Upper lobe of left lung (tissue), 6 donors: ENCODE measurements at regions not wholly inside any gene's neighbourhood (a gene's known extent, or its start where the extent isn't known, plus 50 kb on each side); places are given as distances from the start of the nearest gene placed in this dataset.

Experiments
- ATAC-seq, 2 donors: fragments of 200-7000 bp; cut with Tn5 transposase; one replicate each; pipeline ENCODE4 v1.9.1; 2022; ENCODE audit warnings: mild to moderate bottlenecking in 2 of 2, moderate library complexity in 2 of 2; ENCODE audit not compliant: low FRiP score in 2 of 2
- DNase-seq, 2 donors: peaks; one replicate each; pipeline ENCODE4 v3.0.0-alpha.2; 2019 to 2020
- H3K27ac ChIP-seq, 4 donors: fragments of 200-600 bp; sonication (generic); one replicate each; pipeline ENCODE4 v1.5.1; 2016 to 2019
- H3K27me3 ChIP-seq, 4 donors: fragments of 200-600 bp; sonication (generic); one replicate each; pipeline ENCODE4 v1.5.1; 2017 to 2019
- H3K36me3 ChIP-seq, 4 donors: fragments of 200-600 bp; sonication (generic); one replicate each; pipeline ENCODE4 v1.5.1; 2016 to 2019
- H3K4me1 ChIP-seq, 4 donors: fragments of 200-600 bp; sonication (generic); one replicate each; pipeline ENCODE4 v1.5.1; 2018 to 2019
- H3K4me3 ChIP-seq, 4 donors: fragments of 200-600 bp; sonication (generic); one replicate each; pipeline ENCODE4 v1.5.1; 2017 to 2019; ENCODE audit warnings: mild to moderate bottlenecking in 2 of 4, moderate library complexity in 1 of 4
- H3K9me3 ChIP-seq, 4 donors: fragments of 200-600 bp; sonication (generic); one replicate each; pipeline ENCODE4 v1.5.1; 2018 to 2019
- CTCF ChIP-seq, 6 experiments: fragments of 450-650 bp in 4 of 6; fragments of 200-600 bp in 2 of 6; sonication (generic) in 2 of 6; IDR thresholded peaks; one replicate each; pipeline ENCODE4 v1.5.1; 2016 to 2019; ENCODE audit warnings: antibody characterized with exemption in 6 of 6
- EP300 ChIP-seq, 4 donors: sonication (generic); formaldehyde crosslinking; IDR thresholded peaks; one replicate each; pipeline ENCODE4 v1.5.1; 2017; ENCODE audit warnings: antibody characterized with exemption in 4 of 4, control low read depth in 2 of 4
- POLR2A ChIP-seq, 4 donors: fragments of 450-650 bp; IDR thresholded peaks; one replicate each; pipeline ENCODE4 v1.5.1; 2016 to 2017; ENCODE audit warnings: antibody characterized with exemption in 4 of 4, mild to moderate bottlenecking in 2 of 4
- POLR2AphosphoS5 ChIP-seq, 2 donors: sonication (generic); formaldehyde crosslinking; IDR thresholded peaks; one replicate each; pipeline ENCODE4 v1.5.1; 2017; ENCODE audit warnings: antibody characterized with exemption in 2 of 2
- WGBS, 2 donors: methylation state at CpG; one replicate each; pipeline ENCODE4 v1.1.5; 2017 to 2018; 5-methylcytosine and 5-hydroxymethylcytosine counted together
- donor health status: DM: no; HTN: no; CAD: no; lungs with moderate emphysema.
- donor health status: DM: no; HTN: yes; CAD: no; lungs with severe emphysema.

- 87 to 91% methylated on average over 5 of the region's 5 CpGs for WGBS, 2 donors
- H3K4me3 ChIP-seq = no peak overlapping the region
- no peaks in the 10 kb centered on the region for H3K9me3 ChIP-seq
- TF ChIP-seq POLR2A (IDR thresholded peaks at IDR 0.05) (no peak), POLR2AphosphoS5 (IDR thresholded peaks at IDR 0.05) (no peak), EP300 (IDR thresholded peaks at IDR 0.05) (no peak), CTCF (IDR thresholded peaks at IDR 0.05) (no peak)
- no peaks in the 10 kb centered on the region for H3K27me3 ChIP-seq
- no peak for ATAC-seq
- no peak overlapping the region for H3K27ac ChIP-seq
- H3K36me3 ChIP-seq = no peaks in the 10 kb centered on the region
- no peaks in the 10 kb centered on the region for H3K4me1 ChIP-seq
- no peak for DNase-seq
Observed at GRCh38 chr3:187839422-187839821, 94.2 kb upstream of the BCL6 start.

GRCh38 chr3:187840856-187841255, 95.6 kb upstream of the BCL6 start:
- DNase-seq (no peak), ATAC-seq (no peak)
- Histone ChIP-seq H3K9me3 (no peaks in the 10 kb centered on the region), H3K27ac (no peak overlapping the region), H3K27me3 (no peaks in the 10 kb centered on the region), H3K4me3 (no peak overlapping the region), H3K4me1 (no peaks in the 10 kb centered on the region), H3K36me3 (no peaks in the 10 kb centered on the region)
- 94% methylated on average over 2 of the region's 2 CpGs for WGBS, 2 donors
- TF ChIP-seq EP300 (IDR thresholded peaks at IDR 0.05) (no peak), CTCF (IDR thresholded peaks at IDR 0.05) (no peak), POLR2A (IDR thresholded peaks at IDR 0.05) (no peak), POLR2AphosphoS5 (IDR thresholded peaks at IDR 0.05) (no peak)

- Histone ChIP-seq H3K27me3 (no peaks in the 10 kb centered on the region), H3K27ac (no peak overlapping the region), H3K36me3 (no peaks in the 10 kb centered on the region), H3K9me3 (no peaks in the 10 kb centered on the region), H3K4me3 (no peak overlapping the region), H3K4me1 (no peaks in the 10 kb centered on the region)
- no peak for TF ChIP-seq CTCF (IDR thresholded peaks at IDR 0.05)
- no peak for TF ChIP-seq POLR2AphosphoS5 (IDR thresholded peaks at IDR 0.05)
- no peak for TF ChIP-seq EP300 (IDR thresholded peaks at IDR 0.05)
- TF ChIP-seq POLR2A (IDR thresholded peaks at IDR 0.05) = no peak
- DNase-seq = no peak
- no peak for ATAC-seq
- WGBS, 2 donors = 82 to 89% methylated on average over 2 of the region's 2 CpGs
Observed at GRCh38 chr3:187841560-187841959, 96.3 kb upstream of the BCL6 start.

GRCh38 chr3:187843654-187844053, 98.4 kb upstream of the BCL6 start:
- WGBS, 2 donors = 75 to 83% methylated on average over 4 of the region's 4 CpGs
- H3K9me3 ChIP-seq = no peaks in the 10 kb centered on the region
- TF ChIP-seq EP300 (IDR thresholded peaks at IDR 0.05) (no peak), CTCF (IDR thresholded peaks at IDR 0.05) (no peak), POLR2AphosphoS5 (IDR thresholded peaks at IDR 0.05) (no peak), POLR2A (IDR thresholded peaks at IDR 0.05) (no peak)
- H3K36me3 ChIP-seq = no peaks in the 10 kb centered on the region
- H3K4me3 ChIP-seq = no peak overlapping the region
- no peak for DNase-seq
- no peaks in the 10 kb centered on the region for H3K4me1 ChIP-seq
- no peak overlapping the region for H3K27ac ChIP-seq
- no peak for ATAC-seq
- no peaks in the 10 kb centered on the region for H3K27me3 ChIP-seq

- 63 to 70% methylated on average over 6 of the region's 6 CpGs for WGBS, 2 donors
- no peak for TF ChIP-seq POLR2A (IDR thresholded peaks at IDR 0.05)
- no peak for TF ChIP-seq POLR2AphosphoS5 (IDR thresholded peaks at IDR 0.05)
- TF ChIP-seq CTCF (IDR thresholded peaks at IDR 0.05) = no peak
- no peak for TF ChIP-seq EP300 (IDR thresholded peaks at IDR 0.05)
- Histone ChIP-seq H3K4me1 (no peaks in the 10 kb centered on the region), H3K27me3 (no peaks in the 10 kb centered on the region), H3K9me3 (no peaks in the 10 kb centered on the region), H3K27ac (no peak overlapping the region), H3K36me3 (no peaks in the 10 kb centered on the region), H3K4me3 (no peak overlapping the region)
- DNase-seq = no peak
- ATAC-seq = no peak
Observed at GRCh38 chr3:187844708-187845107, 99.4 kb upstream of the BCL6 start.
